Mesendoderm (in vitro differentiated cells): ENCODE measurements at regions not wholly inside any gene's neighbourhood (a gene's known extent, or its start where the extent isn't known, plus 50 kb on each side); places are given as distances from the start of the nearest gene placed in this dataset.

Source experiments
- DNase-seq: peaks from one replicate; pipeline ENCODE4 v3.0.0; 2013
- H2AK5ac ChIP-seq: 2 replicates; pipeline ENCODE4 v1.6.1; 2013; ENCODE audit warnings: low read length, inconsistent platforms
- H2BK120ac ChIP-seq: 2 replicates; pipeline ENCODE4 v1.6.1; 2013; ENCODE audit warnings: low read depth, mild to moderate bottlenecking, low read length, moderate library complexity, mixed read lengths
- H2BK15ac ChIP-seq: replicated peaks from 2 replicates; pipeline ENCODE4 v1.6.1; 2013; ENCODE audit warnings: low read depth, mild to moderate bottlenecking, moderate library complexity
- H2BK5ac ChIP-seq: 2 replicates; pipeline ENCODE4 v1.6.1; 2013; ENCODE audit warnings: low read length, inconsistent platforms
- H3K18ac ChIP-seq: 2 replicates; pipeline ENCODE4 v1.6.1; 2013; ENCODE audit warnings: mild to moderate bottlenecking, low read length, mixed read lengths
- H3K23ac ChIP-seq: one replicate; pipeline ENCODE4 v1.6.1; 2013; ENCODE audit warnings: low read length
- H3K27ac ChIP-seq: 2 replicates; pipeline ENCODE4 v1.5.1; 2013; ENCODE audit warnings: low read depth, mild to moderate bottlenecking, inconsistent platforms, low read length, moderate library complexity
- H3K27me3 ChIP-seq: 2 replicates; pipeline ENCODE4 v1.6.1; 2013; ENCODE audit warnings: low read length, control low read depth, mild to moderate bottlenecking, inconsistent platforms; ENCODE audit not compliant: insufficient read depth, poor library complexity
- H3K36me3 ChIP-seq: 2 replicates; pipeline ENCODE4 v1.6.1; 2013; ENCODE audit warnings: low read length, inconsistent platforms; ENCODE audit not compliant: control insufficient read depth, insufficient read depth
- H3K4ac ChIP-seq: one replicate; pipeline ENCODE4 v1.6.1; 2013; ENCODE audit warnings: low read depth, mild to moderate bottlenecking, low read length, moderate library complexity
- H3K4me1 ChIP-seq: 2 replicates; pipeline ENCODE4 v1.6.1; 2013; ENCODE audit warnings: low read depth, low read length, inconsistent platforms; ENCODE audit not compliant: control insufficient read depth
- H3K4me2 ChIP-seq: 2 replicates; pipeline ENCODE4 v1.6.1; 2013; ENCODE audit warnings: low read length
- H3K4me3 ChIP-seq: 2 replicates; pipeline ENCODE4 v1.5.1; 2013; ENCODE audit warnings: mild to moderate bottlenecking, low read length
- H3K56ac ChIP-seq: one replicate; pipeline ENCODE4 v1.6.1; 2013; ENCODE audit warnings: low read length
- H3K79me1 ChIP-seq: 2 replicates; pipeline ENCODE4 v1.6.1; 2013; ENCODE audit warnings: low read length, inconsistent platforms
- H3K79me2 ChIP-seq: 2 replicates; pipeline ENCODE4 v1.6.1; 2013; ENCODE audit warnings: mild to moderate bottlenecking, low read length; ENCODE audit not compliant: control insufficient read depth, insufficient read depth
- H3K9ac ChIP-seq: 2 replicates; pipeline ENCODE4 v1.6.1; 2013; ENCODE audit warnings: low read length, inconsistent platforms
- H4K5ac ChIP-seq: one replicate; pipeline ENCODE4 v1.6.1; 2013; ENCODE audit warnings: low read length
- H4K8ac ChIP-seq: one replicate; pipeline ENCODE4 v1.6.1; 2013; ENCODE audit warnings: low read depth, mild to moderate bottlenecking, control low read depth, low read length, moderate library complexity
- WGBS: extraction: QIAGEN DNeasy Blood & Tissue Kit; methylation state at CpG from one replicate; pipeline ENCODE4 v1.1.7; 2013; ENCODE audit warnings: low lambda C conversion rate, missing lambda C conversion rate; ENCODE audit not compliant: insufficient coverage; ENCODE audit errors: extremely low coverage; 5-methylcytosine and 5-hydroxymethylcytosine counted together

DNA sequence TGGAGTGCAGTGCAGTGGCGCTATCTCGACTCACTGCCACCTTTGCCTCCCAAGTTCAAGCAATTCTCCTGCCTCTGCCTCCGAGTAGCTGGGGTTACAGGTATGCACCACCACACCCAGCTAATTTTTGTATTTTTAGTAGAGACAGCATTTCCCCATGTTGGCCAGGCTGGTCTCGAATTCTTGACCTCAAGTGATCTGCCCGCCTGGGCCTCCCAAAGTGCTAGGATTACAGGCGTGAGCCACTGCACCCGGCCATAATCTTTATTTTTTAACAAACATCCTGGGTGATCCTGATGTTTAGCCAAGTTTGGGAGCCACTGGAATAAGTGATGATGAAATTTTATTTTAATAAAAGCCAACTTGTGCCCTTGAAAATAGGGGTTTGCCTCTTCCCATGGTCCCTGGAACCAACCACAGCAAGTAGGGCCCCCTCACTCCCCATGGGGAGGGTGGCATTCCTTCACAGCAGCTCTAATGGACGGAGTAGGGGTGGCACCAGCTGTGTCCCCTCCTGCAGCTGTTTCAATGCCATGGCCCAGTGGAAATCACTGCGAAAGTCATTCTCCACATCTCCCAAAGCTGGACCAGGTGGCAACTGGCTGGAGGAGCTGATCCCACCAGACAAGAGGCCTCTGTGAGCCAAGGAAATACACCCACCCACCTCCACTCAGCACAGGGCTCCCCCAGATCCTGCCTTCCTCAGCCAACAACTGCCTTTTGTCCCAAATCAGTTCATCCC is 194.8 kb downstream of the ZFP36L2 start:
- Histone ChIP-seq H3K4me3 (no peak overlapping the region), H3K36me3 (no peaks in the 10 kb centered on the region), H3K27ac (no peak overlapping the region), H4K8ac (no peak overlapping the region), H3K4me1 (no peaks in the 10 kb centered on the region), H3K4me2 (no peak overlapping the region), H3K56ac (peak overlapping the region; percentile 25), H3K4ac (no peak overlapping the region), H3K9ac (no peak overlapping the region), H3K18ac (no peak overlapping the region), H3K27me3 (no peaks in the 10 kb centered on the region), H4K5ac (no peak overlapping the region), H2AK5ac (no peak overlapping the region), H3K79me2 (no peaks in the 10 kb centered on the region), H2BK5ac (no peak overlapping the region), H3K79me1 (no peaks in the 10 kb centered on the region), H2BK15ac (no peak overlapping the region), H3K23ac (peak overlapping the region; percentile 66), H2BK120ac (no peak overlapping the region)
- no peak for DNase-seq
- no CpG with 5 or more reads among the region's 9 CpGs for WGBS

DNA sequence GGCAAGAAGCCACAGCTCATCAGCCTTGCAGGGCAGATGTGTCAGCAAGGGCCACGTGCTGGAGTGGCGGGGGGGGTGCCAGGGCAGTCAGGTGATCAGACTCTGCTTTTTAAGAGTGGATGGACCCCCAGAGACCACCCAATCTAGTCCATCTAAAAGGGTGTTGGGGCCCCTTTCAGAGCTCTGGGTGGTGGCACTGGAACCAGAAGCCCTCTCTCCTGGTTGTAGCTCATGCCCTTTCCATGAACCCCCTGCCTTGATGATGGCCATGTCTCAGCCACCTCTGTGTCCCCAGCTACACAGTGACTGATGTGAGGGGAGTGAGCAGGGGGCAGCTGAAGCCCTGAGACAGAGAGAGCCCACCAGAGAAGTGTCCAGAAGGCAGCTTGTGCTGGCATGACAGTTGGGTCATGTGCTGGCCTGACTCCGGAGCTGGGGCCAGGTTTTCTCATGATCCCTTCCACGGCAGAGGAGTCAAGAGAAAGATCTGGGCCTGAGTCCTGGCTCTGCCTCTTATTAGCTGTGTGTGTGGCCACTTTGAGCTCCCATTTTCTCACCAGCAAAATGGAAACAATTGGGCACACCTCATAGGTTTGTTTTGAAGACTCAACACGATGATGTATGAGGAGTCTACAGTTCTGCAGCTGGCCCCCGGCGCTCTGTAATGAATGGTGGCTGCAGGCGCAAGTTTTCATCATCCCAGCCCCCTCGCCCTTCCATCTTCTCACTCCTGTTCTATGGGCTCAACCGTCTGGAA is 195.7 kb downstream of the ZFP36L2 start:
- Histone ChIP-seq H3K56ac (no peak overlapping the region), H2BK5ac (no peak overlapping the region), H3K4ac (no peak overlapping the region), H4K5ac (no peak overlapping the region), H3K27me3 (no peaks in the 10 kb centered on the region), H4K8ac (no peak overlapping the region), H3K79me2 (no peaks in the 10 kb centered on the region), H3K9ac (no peak overlapping the region), H3K36me3 (no peaks in the 10 kb centered on the region), H3K23ac (no peak overlapping the region), H3K4me2 (no peak overlapping the region), H3K27ac (no peak overlapping the region), H3K4me3 (no peak overlapping the region), H3K18ac (no peak overlapping the region), H2BK120ac (no peak overlapping the region), H3K79me1 (no peaks in the 10 kb centered on the region), H3K4me1 (no peaks in the 10 kb centered on the region), H2AK5ac (no peak overlapping the region), H2BK15ac (no peak overlapping the region)
- no peak for DNase-seq
- WGBS, result no CpG with 5 or more reads among the region's 10 CpGs

DNA sequence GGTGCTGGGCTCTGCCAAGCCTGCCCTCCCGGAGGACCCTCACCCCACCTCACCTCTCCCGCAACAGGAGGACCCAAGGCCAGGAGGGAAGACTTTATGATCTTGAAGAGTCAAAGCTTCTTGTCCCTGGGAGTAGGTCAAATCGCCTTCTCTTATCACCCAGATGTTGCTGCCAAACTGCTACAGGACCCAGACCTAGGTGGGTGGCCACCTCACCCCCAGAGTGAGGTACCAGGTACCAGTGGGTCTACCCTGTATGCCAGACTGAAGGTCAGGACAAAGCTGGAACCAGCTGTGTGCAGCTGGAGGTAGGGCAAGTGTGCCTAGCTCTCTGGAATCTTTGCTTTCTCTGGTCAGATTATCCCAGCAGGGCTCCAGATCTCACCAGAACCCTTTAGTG is 197.2 kb downstream of the ZFP36L2 start:
- Histone ChIP-seq H3K56ac (no peak overlapping the region), H3K27me3 (no peaks in the 10 kb centered on the region), H2BK5ac (no peak overlapping the region), H3K36me3 (no peaks in the 10 kb centered on the region), H4K5ac (no peak overlapping the region), H3K4me3 (no peak overlapping the region), H2AK5ac (no peak overlapping the region), H3K18ac (no peak overlapping the region), H3K4ac (no peak overlapping the region), H4K8ac (no peak overlapping the region), H3K79me1 (no peaks in the 10 kb centered on the region), H3K23ac (no peak overlapping the region), H2BK120ac (no peak overlapping the region), H3K4me2 (no peak overlapping the region), H3K9ac (no peak overlapping the region), H3K27ac (no peak overlapping the region), H2BK15ac (no peak overlapping the region), H3K79me2 (no peaks in the 10 kb centered on the region), H3K4me1 (no peaks in the 10 kb centered on the region)
- DNase-seq, result no peak
- WGBS, result no CpG with 5 or more reads among the region's 3 CpGs

DNA sequence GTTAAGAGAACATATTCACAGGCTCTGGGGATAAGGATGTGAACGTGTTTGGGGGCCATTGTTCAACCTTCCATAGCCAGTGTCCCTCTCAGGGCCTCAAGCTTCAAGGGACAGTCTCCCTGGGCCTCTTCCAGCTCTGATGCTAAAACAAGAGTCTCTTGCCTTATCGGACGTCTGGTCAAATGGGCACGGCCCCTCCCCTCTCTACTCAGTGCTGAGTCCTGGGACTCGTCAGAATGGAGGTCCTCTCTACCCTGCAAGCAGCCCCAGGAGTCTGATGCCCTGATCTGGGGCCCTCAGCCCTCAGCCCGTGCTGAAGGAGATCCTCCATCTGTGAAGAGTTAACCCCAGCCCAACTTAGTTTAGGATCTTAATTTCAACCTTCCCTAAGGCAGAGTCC is 198.2 kb downstream of the ZFP36L2 start:
- Histone ChIP-seq H2BK15ac (no peak overlapping the region), H3K56ac (no peak overlapping the region), H3K79me2 (no peaks in the 10 kb centered on the region), H2AK5ac (no peak overlapping the region), H3K4ac (no peak overlapping the region), H2BK5ac (no peak overlapping the region), H3K36me3 (no peaks in the 10 kb centered on the region), H3K4me3 (no peak overlapping the region), H4K8ac (no peak overlapping the region), H4K5ac (no peak overlapping the region), H3K79me1 (no peaks in the 10 kb centered on the region), H3K4me1 (no peaks in the 10 kb centered on the region), H3K27ac (no peak overlapping the region), H3K27me3 (no peaks in the 10 kb centered on the region), H3K9ac (no peak overlapping the region), H3K18ac (no peak overlapping the region), H2BK120ac (no peak overlapping the region), H3K4me2 (no peak overlapping the region), H3K23ac (no peak overlapping the region)
- DNase-seq, result no peak
- no CpG with 5 or more reads among the region's 6 CpGs for WGBS

DNA sequence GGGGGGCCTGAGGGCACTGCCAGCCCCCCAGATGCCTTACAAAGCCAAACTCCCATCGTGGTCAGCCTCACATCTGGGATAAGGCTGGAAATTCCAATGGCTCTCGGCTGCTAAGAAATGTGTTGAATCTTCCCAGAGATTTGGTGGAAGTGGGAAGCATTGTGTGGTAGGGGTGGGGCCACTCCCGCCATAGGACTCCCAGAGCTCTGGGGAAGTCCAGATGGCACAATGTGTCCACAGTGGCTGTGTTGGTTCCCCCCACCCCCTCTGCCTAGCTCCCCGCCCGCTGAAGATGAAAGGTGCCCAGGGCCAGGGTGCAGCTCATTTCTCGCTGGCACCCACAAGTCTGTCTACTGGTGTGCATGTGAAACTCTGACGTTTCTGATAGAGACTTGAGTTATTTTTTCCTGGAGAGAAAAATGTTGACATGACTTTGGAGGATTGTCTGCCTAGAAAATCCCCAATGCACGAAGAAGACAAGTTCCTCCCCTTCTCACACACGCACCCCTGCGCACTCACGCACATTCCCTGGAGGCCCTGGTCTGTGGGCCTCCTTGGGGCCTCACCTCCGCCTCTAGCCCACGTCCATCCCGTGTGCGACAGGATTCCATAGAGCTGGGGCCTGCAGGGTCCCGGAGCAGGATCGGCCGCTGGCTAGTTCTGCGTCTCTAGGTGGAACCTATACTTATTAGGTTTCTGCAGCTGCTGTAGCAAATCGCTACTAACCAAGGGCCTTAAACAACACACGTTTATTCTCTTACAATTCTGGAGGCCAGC is 199.1 kb downstream of the ZFP36L2 start:
- Histone ChIP-seq H2AK5ac (no peak overlapping the region), H3K4me1 (no peaks in the 10 kb centered on the region), H4K5ac (no peak overlapping the region), H3K79me2 (no peaks in the 10 kb centered on the region), H3K27me3 (no peaks in the 10 kb centered on the region), H2BK15ac (no peak overlapping the region), H3K4me2 (no peak overlapping the region), H2BK5ac (no peak overlapping the region), H2BK120ac (no peak overlapping the region), H3K18ac (peak overlapping the region; percentile 7), H3K4me3 (no peak overlapping the region), H3K9ac (no peak overlapping the region), H3K36me3 (no peaks in the 10 kb centered on the region), H3K23ac (no peak overlapping the region), H3K56ac (no peak overlapping the region), H4K8ac (no peak overlapping the region), H3K4ac (no peak overlapping the region), H3K27ac (no peak overlapping the region), H3K79me1 (no peaks in the 10 kb centered on the region)
- WGBS, result no CpG with 5 or more reads among the region's 21 CpGs
- no peak for DNase-seq
